NCI-H2227 (cell line): ENCODE measurements at regions not wholly inside any gene's neighbourhood (a gene's known extent, or its start where the extent isn't known, plus 50 kb on each side); places are given as distances from the start of the nearest gene placed in this dataset.

Experiments used
- DNase-seq: peaks from one replicate; lab custom pipeline; 2025; ENCODE audit not compliant: unreplicated experiment; lab: John Stamatoyannopoulos, UW

DNA sequence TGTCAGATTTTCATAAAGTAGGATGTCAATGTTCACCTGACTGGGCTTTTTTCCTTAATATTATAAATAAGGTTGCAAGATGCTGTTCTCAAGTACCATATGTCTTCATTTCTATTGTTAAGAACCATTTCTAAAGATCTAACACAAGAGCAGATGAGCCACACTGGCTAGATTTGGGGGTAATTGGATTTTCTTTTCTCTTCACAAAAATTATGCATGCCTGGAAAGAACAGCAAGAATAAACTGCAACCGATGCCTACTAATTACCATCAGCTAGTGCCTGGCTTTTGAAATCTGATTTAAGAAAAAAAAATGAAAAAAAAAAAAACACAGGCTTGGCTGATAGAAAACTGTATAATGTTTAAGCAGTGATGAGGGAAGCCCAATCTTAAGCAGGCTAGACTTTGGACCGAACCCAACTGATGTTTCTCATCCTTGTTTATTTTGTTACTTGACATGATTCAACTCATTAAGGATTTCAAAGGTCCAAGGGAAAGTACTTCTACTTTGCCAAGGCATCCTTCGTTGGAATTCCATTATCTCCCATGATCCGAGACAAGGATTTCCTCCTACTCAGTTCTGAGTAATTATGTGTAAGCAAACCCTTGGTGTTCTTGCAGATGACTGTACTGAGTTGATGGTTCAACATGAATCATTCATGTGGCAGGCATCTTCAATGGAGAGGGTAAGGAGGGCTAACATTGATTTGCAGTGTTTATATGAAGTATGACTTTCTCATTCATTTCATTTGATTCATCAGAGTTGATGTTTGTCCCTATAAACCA is 300.5 kb downstream of the SPRY2 start:
- DNase-seq: no peak

DNA sequence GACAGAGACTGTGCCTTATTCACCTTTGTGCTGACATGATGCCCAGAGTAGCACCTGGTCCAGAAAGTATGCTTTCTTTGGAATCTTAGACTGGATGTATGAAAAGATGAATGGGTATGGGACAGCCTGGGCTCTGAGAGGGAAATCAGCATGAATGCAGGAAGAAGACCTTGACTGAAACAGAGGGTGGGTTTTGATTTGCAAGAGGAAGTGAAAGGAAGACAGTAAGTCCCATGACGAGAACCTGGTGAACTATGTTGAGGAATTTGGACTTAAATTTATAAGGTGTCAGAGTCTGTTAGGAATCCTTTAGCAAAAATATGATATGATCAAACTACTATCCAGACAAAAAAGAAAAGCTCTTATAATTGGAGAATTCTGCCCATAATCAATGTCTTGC is 301.9 kb downstream of the SPRY2 start:
- DNase-seq: no peak

DNA sequence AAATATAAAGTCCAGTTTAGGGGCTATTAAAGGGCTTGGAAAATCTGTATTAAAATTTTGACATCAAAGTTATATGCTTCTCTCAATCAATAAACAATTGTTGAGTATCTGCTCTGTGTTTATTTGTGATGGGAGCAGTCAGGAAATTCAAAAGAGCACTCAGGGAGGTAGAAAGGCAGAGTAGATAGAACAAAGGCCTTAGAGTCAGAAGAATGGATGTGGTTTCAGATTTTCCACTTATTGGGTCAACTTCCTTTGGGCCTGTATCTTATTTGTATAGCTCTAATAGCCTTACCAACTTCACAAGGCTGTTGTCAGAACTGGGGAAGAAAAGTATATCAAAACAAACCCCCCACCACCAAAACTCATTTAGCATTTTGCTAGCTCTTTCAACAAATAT is 302.6 kb downstream of the SPRY2 start:
- DNase-seq: no peak

DNA sequence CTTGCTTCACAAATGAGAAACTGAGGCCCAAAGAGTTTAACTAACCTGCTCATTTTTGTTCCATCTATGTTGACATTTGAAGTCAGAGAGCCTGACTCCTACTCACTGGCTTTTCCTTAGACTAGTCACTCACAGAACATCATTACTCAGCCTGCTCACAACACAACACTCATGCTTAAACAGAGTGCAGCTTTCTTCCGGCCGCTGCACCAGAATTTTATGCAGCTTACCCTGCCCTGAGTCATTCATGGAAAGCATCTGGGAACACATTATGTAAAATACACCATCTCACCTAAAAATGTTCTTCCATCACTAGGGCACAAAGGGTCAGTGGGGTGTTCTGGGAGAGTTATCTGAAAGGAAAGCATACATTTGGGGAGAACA is 303.4 kb downstream of the SPRY2 start:
- no peak for DNase-seq

DNA sequence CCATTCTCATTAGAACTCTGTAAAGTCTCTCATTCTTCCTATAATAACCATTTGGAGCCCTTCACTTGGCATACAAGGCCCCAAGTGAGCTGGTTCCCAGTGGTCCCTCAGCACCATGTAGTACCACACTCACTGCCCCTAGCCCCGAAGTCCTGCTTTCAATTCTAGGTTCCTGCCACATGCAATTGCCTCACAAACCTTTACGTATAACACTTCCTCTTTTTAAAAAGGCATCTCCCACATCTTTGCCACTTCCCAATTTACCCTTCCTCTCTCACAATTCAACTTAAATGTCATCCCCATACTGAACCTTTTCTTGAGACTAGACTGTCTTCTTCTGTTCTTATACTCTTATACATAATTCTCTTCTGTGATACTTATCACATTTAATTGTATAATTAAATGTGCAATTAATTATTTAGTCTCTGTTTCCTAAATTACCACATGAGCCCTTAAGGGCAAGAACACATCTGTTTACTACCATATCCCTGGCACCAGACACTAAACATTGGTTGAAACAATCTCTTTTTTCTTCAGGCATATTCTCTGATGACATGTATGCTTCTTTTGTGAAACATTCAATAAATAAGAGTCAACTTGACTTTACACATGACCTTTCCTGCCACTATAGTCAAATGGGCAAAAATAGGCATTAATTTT is 304.0 kb downstream of the SPRY2 start:
- no peak for DNase-seq

DNA sequence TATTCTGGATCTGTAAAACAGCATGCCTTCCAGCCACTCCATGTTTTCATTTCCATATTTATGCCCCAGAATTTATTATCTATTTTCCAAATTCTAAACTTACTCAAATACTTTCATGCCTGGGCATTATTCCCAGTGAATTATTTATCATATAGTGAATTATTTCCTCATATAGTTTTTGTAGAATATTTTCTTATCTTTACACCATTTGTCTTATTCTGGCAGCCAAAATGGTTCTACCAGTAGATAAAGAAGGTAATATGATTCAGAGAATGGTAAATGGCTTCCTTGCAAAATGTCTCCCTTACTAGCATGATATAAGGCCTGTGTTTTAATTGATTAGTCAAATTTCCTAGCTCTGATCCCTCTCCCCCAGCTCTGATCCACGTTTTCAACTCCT is 305.8 kb downstream of the SPRY2 start:
- DNase-seq: no peak

DNA sequence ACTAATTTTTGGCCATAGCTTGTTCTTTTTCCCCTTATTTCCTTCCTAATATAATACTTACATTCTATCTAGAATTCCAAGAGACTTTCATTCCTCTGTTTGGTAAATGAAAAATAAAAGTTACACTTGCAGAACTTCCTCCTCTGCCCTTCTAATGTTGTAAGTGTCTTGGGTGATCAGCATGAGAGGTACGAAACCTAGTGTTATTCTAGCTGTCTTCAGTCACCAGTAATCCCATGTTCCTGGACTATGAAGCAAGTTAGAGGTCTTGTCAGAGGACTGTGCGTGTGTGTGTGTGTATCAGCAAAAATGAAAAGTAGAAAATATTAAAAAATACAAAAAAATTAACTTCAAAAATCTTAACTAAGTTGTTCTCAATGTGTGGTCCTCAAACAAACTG is 307.0 kb downstream of the SPRY2 start:
- no peak for DNase-seq

DNA sequence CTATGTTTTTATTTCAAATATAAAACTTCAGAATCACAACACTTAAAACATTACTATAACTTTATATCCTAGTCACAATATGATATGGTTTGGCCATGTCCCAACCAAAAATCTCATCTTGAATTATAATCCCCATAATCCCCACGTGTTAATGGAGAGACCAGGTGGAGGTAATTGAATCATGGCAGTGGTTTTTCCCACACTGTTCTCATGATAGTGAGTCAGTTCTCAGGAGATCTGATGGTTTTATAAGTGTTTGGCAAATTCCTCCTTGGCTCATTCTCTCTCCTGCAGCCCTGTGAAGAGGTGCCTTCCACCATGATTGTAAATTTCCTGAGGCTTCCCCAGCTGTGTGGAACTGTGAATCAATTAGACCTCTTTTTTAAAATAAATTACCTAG is 307.6 kb downstream of the SPRY2 start:
- no peak for DNase-seq

DNA sequence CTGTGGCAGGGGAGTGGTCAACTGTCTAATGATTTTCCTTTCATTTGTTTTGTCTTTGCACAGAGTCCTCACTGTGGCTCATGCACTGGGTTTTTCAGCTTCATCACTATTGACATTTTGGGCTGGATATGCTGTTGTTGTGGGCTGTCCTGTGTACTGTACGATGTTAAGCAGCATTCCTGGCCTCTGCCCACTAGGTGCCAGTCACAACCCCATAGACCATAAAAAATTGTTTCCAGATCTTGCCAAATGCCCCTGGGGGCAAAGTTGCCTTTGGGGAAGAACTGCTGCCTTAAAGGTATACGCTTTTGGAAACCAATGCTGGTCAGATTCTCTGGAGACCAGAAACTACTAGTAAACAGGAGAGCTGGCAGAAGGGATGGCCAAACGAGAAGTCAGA is 310.4 kb downstream of the SPRY2 start:
- DNase-seq: no peak

DNA sequence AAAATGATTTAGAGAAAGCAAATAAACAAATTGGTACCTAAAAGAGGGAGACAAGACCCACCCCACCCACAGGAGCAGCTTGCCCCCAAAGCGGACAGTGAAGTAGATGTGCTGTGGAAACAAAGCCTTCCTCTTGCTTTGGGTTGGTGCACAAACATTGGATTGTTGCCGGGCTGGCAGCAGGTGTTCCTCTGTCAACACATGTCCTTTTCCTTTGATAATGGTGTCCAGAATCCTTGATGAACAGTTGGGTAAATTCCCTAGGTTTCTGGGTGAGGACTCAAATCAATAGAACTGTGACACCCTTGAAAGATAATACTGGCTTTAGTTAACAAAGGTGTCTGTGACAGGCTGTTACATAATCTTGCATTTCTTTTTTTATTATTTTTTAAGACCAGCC is 311.8 kb downstream of the SPRY2 start:
- no peak for DNase-seq

DNA sequence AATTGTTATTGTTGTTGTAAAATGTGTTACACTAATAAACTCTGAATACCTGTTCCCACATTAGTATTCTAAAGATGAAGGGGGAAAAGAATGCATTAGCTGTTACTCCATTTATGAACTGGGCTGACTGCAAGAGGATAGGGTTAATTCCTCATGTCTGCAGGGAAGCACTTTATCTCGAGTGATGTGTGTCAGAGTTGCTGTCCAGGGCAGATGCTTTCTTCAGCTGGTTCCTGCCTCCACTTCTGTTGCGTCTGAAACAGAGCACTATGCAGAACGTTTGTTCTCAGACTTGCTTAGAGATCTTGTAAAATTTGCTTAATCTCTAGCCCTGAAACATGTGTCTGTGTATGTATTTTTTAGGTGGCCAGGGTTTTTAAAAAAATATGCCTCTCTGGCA is 318.8 kb downstream of the SPRY2 start:
- DNase-seq: no peak

DNA sequence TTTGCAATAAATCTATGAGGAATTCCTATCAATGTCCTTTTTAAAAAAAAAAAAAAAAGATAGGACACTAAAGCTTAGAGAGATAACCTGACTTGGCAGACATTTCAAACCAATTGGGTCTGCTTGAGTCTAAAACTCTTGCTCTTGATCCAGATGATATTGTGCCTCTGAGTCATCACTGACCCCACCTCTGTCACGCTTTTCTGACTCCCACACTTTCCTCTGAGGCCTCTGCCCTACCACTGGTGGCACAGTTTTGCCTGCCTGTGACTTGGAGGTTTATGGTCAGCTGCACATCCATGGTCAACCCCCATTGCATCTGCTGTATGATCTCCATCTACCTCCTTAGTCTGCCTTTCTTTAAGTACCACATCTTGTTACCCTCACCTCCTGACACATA is 328.7 kb downstream of the SPRY2 start:
- no peak for DNase-seq

DNA sequence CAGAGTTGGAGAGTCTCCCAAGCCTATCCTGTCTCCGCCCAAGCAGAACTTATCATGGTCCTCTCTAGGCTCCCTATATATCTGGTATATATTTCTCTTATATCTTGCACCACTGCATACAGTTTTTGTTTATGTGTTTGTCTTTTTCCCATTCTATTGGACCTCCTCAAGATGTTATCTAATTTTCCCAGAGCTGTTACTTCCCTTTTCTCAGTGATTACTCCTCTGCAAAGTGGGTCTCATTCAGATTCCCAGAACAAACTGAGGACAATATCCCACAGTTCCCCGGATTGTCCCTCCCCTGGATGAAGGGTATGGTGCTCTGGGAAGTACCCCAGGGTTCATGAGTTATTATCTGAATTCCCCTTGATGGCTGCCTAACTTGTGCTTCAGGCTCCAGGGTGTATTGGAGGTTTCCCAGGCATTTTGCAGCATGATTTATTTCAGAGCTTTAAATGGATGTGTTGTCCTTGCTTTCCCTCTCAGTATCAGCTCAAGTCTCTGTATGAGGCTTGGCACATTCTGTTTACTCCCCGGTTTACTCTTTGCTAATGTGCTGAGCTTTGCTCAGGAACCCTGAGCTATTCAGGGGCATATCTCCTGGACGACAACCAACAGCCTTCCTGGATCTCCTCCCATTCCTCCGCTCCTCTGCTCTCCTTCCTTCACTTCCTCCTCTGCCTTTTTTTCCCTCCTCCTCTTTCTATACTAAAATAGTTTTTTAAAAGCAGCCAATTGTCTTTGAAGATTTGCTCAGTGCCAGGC is 329.3 kb downstream of the SPRY2 start:
- DNase-seq: no peak

DNA sequence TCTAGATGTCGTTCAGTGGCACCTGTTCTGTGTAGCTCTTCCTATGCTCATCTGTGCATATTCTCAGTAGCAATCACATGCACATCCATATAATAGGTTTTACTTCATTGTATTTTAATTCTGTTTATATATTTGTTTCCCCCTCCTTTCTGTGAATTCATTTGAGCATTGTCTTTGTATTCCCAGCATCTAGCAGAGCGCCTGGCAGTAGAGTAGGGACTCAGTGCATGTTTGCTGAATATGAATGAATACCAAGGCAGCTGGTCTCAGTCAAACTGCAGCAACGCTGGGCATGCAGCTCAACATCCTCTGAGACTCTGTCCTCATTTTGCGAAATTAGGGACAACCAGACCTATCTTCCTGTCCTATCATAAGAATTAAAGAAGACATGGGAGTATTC is 330.1 kb downstream of the SPRY2 start:
- no peak for DNase-seq

DNA sequence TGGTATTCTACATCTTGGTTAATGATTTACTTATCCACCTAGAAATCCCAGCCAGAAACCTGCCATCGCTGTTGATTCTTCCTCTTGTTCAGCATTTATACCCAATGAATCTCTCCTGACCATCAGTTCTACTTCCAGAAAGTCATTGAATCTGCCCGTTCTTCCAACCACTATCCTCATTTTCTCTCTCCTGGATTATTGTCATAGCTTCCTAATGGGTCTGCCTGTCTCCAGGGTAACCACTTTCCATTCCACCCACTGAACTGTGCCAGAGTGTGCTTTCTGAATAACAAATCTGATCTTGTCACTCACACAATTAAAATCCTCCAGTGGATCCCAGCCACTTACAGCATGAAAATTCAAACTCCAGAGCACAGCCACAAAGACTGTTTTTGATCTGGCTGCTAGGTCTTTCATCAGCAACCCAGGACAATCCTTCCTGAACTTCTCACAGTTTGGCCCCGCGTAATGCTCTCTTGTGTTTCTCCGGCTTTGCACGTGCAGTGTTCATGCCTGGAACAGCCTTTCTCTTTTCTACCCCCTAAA is 330.6 kb downstream of the SPRY2 start:
- DNase-seq: no peak

DNA sequence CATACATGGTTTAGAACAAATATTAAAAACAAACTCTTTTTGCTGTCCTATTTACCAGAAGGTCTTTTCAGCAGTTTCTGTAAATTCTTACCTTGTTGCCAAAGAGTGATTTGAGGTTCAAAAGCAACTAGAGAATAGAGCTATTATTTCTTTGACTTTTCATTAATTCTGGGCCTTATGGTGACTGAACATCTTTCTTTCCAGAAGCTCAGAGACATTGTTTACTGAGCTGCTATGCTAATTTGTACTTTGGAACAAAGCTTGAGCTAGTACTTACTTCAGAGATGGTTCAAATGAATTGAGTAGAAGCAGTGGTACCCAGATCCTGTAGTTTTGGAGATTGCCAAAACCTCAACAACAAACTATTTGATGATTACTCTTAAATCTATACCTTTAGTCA is 331.2 kb downstream of the SPRY2 start:
- DNase-seq: no peak

DNA sequence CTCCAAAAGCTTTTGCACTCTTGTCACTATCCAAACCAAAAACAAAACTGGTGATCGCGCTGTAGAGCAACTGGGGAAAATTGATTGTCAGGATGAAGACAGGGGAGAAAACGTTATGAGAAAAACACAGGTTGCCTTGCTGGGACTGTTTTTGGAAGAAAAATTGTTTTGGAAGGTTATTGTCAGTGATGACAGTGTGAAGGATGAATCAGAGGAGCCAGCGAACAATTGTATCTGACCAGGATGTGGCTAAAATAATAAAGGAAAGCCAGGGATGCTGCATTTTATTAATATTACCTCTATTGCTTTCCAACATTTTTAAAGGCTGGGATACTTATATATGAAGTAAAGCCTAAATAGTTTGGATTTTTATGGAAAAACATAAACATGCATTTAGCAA is 334.0 kb downstream of the SPRY2 start:
- DNase-seq: no peak

DNA sequence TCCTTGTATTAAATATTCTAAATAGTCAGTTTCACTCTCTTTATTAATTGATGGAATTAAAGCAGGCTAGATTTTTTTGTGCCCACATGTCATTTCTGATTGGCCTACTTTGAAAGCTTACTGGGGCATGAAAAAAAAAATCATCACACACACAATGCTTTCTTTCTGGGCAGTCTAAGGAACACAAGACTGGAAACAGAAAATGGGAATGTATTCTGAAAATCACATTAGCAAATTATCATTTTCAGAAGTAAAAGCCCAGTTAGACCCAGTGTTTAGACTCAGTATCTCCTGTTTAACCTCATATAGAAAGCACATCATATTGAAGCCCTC is 339.4 kb downstream of the SPRY2 start:
- no peak for DNase-seq

DNA sequence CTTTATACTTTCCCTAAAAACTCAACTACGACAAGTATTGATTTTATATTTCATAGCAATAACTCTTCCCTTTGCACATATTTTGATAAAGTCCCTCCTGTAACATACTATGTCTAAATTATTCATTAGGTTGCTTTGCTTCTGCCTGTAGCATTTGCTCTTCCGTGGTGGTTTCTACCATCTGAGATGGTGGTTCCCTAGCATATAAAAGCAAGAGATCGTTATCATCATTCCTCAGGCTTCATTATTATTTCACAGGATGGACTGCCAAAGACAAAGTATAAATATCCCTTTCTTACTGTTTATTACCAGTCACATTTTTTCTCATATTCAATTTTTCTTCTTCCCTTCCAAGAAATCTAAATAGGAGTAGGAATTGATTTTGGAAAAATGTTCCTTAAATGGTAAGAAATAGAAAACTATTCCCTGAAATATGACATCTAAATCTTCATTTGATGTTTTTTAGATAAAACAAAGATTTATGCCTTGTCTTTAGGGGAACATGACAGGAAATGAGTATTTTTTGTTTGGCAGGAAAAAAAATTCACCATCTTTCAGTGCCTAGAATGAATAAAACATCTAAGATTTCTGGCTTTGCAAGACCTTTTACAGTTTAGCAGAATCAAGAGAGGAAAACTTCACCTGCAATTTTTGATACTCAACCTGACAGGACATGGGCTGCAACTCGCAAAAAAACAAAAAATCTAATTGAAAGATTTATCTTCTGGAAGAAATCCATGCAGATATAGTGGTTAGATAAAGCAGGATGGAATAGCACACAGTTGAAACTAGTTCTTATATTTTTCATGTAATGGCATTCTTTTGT is 340.0 kb downstream of the SPRY2 start:
- no peak for DNase-seq

DNA sequence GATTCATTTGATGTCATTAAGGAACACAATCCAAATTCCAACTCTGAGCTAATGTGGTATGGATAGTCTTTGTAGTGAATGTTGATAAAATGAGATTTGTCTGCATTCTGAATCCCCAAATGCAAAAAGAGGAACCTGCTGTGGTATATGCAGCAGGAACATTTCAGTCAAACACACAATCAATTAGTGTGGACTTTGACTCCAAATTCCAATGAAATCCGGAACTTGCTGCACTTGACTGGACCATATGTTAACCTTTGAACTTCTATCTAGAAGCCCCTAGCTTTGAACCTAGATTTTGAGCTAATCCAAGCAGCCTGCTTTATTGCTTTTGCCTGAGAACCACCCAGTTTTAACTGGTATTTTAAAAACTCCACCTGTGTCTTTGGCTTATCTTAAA is 341.3 kb downstream of the SPRY2 start:
- no peak for DNase-seq

DNA sequence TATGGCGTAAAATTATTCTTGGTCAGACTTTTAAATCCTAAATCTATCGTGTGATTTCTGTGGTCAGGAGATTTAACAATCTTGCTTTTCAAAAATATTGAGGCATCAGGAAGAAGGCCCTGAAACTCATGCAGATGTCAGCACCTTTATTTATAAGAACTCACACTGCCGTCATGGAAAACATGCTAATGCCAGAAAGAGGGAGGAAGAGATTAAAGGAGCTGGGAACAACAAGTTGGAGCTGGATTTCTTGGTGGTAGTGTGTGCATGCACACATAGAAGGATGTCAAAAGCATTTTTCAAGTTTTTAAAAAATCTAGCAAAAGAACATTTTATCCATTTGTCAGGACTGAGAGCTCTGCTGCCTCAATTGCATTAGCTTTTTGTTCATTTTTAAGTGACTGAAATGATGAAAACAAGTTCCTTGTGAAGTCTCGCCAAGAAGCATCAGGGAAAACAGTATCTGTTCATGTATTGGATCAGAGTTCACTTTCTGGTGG is 342.5 kb downstream of the SPRY2 start:
- DNase-seq: no peak
